BLaER1 (cell line): ENCODE measurements at regions not wholly inside any gene's neighbourhood (a gene's known extent, or its start where the extent isn't known, plus 50 kb on each side); places are given as distances from the start of the nearest gene placed in this dataset.
"Not testable (repeated sequence)": the region's sequence is repeated elsewhere in the genome, so short reads cannot be mapped to it uniquely, and the experiment has no call there.

ENCODE experiments used
- H3K27ac ChIP-seq: shearing (Covaris generic); formaldehyde crosslinking; 2 replicates; pipeline ENCODE4 v1.8.1; 2022
- H3K27me3 ChIP-seq: shearing (Covaris generic); formaldehyde crosslinking; 2 replicates; pipeline ENCODE4 v1.8.1; 2022
- H3K36me3 ChIP-seq: shearing (Covaris generic); formaldehyde crosslinking; 2 replicates; pipeline ENCODE4 v1.8.1; 2022
- H3K4me1 ChIP-seq: shearing (Covaris generic); formaldehyde crosslinking; 2 replicates; pipeline ENCODE4 v1.8.1; 2022
- H3K4me2 ChIP-seq: shearing (Covaris generic); formaldehyde crosslinking; 2 replicates; pipeline ENCODE4 v1.8.1; 2022
- H3K4me3 ChIP-seq: shearing (Covaris generic); formaldehyde crosslinking; 2 replicates; pipeline ENCODE4 v1.8.1; 2022
- H3K9ac ChIP-seq: shearing (Covaris generic); formaldehyde crosslinking; 2 replicates; pipeline ENCODE4 v1.8.1; 2022
- H3K9me3 ChIP-seq: shearing (Covaris generic); formaldehyde crosslinking; 2 replicates; pipeline ENCODE4 v1.8.1; 2022
- H4K20me1 ChIP-seq: shearing (Covaris generic); formaldehyde crosslinking; 2 replicates; pipeline ENCODE4 v1.8.1; 2022
- Cebpa-rat ChIP-seq: shearing (Covaris generic); IDR thresholded peaks from 2 replicates; pipeline ENCODE4 v1.8.1; 2022

DNA sequence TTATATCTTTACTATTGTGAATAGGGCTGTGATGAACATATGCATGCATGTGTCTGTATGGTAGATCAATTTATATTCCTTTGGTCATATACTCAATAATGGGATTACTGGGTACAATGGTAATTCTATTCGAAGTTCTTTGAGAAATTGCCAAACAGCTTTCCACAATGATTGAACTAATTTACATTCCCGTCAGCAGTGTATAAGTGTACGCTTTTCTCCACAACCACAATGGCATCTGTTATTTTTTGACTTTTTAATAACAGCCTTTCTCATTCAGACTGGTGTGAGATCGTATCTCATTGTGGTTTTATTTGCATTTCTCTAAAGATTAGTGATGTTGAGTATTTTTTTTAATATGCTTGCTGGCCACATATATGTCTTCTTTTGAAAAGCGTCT lies 439.4 kb upstream of the KLHL4 start:
- H3K9me3 ChIP-seq: no peaks in the 10 kb centered on the region
- H3K4me1 ChIP-seq: no peaks in the 10 kb centered on the region
- H3K36me3 ChIP-seq: no peaks in the 10 kb centered on the region
- H3K27me3 ChIP-seq: peaks cover 25% of the 10 kb centered on the region
- no peak overlapping the region for H3K27ac ChIP-seq
- no peak overlapping the region for H3K4me2 ChIP-seq
- TF ChIP-seq Cebpa-rat: no peak
- no peak overlapping the region for H3K4me3 ChIP-seq
- no peaks in the 10 kb centered on the region for H4K20me1 ChIP-seq
- H3K9ac ChIP-seq: no peak overlapping the region

DNA sequence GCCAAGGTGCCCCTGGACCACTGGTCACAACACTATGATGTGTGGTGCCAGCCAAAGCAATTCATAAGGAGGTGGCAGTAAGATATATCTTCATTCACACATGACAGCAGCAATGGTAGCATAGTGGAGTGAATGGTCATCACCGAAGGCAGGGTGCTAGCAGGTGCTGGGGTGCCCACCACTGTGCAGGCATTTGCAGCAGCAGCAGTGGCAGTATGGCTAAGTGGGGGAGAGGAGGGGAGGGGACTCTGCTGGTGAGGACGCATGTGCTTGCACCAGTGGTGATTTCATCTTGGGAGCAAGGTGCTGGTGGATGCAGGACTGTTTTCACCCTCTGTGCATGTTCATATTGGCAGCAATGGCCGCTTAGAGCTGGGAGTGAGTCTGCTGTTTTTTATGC lies 419.1 kb upstream of the KLHL4 start:
- H3K9ac ChIP-seq: no peak overlapping the region
- H3K36me3 ChIP-seq: no peaks in the 10 kb centered on the region
- H3K27ac ChIP-seq: no peak overlapping the region
- H3K9me3 ChIP-seq: no peaks in the 10 kb centered on the region; the same call in 1 of the 2 replicates
- no peak overlapping the region for H3K4me2 ChIP-seq
- peaks cover 76% of the 10 kb centered on the region for H3K27me3 ChIP-seq
- no peak for TF ChIP-seq Cebpa-rat
- H4K20me1 ChIP-seq: no peaks in the 10 kb centered on the region
- H3K4me3 ChIP-seq: no peak overlapping the region
- H3K4me1 ChIP-seq: 0 out of 2 replicates have a peak, but pooled peaks cover 4% of the 10 kb centered on the region

DNA sequence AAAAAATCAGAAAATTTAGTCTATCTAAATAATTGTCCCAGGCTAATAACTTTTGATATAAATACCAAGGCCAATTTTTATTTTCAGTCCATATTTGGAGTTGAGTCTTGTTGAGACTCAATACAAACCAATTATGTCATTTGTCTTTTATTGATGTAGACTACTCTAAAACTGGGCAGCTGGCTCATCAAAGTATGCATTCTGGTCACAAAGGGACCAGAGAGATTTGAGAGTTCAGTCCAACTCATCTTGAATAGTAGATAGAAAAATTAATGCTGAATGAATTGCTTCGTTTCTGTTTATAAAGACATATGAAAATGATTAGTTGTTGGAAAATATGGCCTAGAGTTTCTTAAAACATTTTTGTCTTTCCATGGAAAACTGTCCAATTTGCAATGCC lies 412.5 kb upstream of the KLHL4 start:
- no peak overlapping the region for H3K9ac ChIP-seq
- no peaks in the 10 kb centered on the region for H4K20me1 ChIP-seq
- no peaks in the 10 kb centered on the region for H3K36me3 ChIP-seq
- H3K4me3 ChIP-seq: no peak overlapping the region
- peaks cover 52% of the 10 kb centered on the region for H3K27me3 ChIP-seq
- no peak overlapping the region for H3K4me2 ChIP-seq
- TF ChIP-seq Cebpa-rat: no peak
- H3K9me3 ChIP-seq: 0 out of 2 replicates have a peak, but pooled peaks cover 6% of the 10 kb centered on the region
- H3K4me1 ChIP-seq: 0 out of 2 replicates have a peak, but pooled peaks cover 4% of the 10 kb centered on the region
- H3K27ac ChIP-seq: no peak overlapping the region

DNA sequence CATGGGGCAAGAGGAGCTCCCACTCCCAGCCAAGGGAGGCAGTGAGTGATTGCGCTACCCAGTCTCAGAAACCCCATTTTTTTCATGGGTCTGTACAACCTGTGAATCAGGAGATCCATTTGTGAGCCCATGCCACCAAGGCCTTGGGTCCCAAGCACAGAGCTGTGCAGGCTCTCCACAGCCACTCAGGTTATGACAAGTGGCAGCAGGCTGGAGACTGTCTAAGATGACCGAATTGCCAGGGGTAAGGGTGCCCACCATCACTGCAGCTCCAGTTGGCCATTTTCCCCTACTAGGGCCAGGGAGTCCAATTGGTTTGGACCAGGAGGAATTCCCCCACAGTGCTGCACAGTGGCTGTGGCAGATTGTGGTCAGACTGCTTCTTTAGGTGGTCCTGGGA lies 407.5 kb upstream of the KLHL4 start:
- no peak overlapping the region for H3K9ac ChIP-seq
- H3K27ac ChIP-seq: no peak overlapping the region
- H3K4me1 ChIP-seq: no peaks in the 10 kb centered on the region
- H3K27me3 ChIP-seq: peaks cover 31% of the 10 kb centered on the region
- H3K4me2 ChIP-seq: no peak overlapping the region
- no peaks in the 10 kb centered on the region for H3K36me3 ChIP-seq
- 0 out of 2 replicates have a peak, but pooled peaks cover 11% of the 10 kb centered on the region for H3K9me3 ChIP-seq
- no peak for TF ChIP-seq Cebpa-rat
- no peak overlapping the region for H3K4me3 ChIP-seq
- no peaks in the 10 kb centered on the region for H4K20me1 ChIP-seq

DNA sequence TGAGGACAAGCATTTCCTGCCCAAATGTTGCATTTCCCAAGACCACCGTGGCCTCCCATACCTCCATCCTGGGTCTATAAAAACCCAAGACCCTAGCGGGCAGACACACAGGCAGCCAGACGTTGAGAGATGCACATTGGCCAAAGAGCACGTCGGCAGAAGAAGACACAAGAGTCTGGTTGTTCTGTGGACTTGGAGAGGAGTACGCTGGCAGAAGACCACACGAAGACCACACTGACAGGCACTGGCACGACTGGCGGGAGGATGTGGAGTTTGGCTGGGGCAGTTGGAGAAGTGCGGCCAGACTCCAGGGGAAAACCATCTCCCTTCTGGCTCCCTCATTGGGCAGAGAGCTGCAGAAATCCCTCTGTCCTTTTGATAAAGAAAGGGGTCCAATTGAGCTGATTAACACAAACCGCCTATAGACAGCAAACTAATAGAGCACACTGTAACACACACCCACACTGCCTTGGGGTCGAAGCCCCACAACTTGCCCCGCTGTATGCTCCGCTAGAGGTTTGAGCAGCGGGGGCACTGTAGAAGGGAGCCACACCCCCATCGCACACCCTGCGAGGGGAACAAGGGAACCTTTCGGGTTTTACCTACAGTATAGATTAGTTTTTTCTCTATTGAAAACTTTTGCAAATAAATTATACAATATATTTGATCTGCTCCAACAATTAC lies 376.7 kb upstream of the KLHL4 start:
- Histone ChIP-seq H4K20me1 (no peaks in the 10 kb centered on the region), H3K27ac (no peak overlapping the region), H3K36me3 (no peaks in the 10 kb centered on the region), H3K27me3 (peaks cover 29% of the 10 kb centered on the region), H3K4me2 (no peak overlapping the region), H3K4me1 (no peaks in the 10 kb centered on the region), H3K4me3 (no peak overlapping the region), H3K9ac (no peak overlapping the region), H3K9me3 (no peaks in the 10 kb centered on the region)
- TF ChIP-seq Cebpa-rat: no peak

DNA sequence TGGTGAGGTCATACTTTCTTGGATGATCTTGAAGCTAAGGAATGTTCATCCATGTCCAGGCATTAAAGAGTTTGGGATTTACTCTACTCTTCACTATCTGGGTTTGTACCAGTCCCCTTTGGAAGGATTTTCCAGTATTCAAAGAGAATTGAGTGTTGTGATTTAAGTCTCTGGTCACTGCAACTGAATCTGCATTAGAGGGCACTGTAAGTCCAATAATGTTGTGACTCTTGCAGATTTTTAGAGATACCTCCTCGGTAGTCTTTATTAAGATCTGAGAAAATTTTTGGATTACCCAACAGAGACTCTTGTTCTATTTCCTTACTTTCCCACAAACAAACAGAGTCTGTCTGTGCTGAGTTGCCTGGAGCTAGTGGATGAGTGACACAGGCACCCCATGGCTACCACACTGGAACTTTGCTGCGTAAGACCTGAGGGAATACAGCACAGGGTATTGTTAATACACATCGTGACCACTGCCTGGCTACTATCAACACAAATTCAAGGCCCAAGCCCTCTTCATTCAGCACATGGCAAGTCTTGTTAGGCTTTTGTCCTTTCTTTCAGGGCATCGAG lies 357.1 kb upstream of the KLHL4 start:
- Histone ChIP-seq H3K4me1 (no peaks in the 10 kb centered on the region), H3K4me3 (no peak overlapping the region), H3K9ac (no peak overlapping the region), H4K20me1 (no peaks in the 10 kb centered on the region), H3K9me3 (no peaks in the 10 kb centered on the region), H3K27me3 (peaks cover 34% of the 10 kb centered on the region), H3K36me3 (no peaks in the 10 kb centered on the region), H3K4me2 (no peak overlapping the region), H3K27ac (no peak overlapping the region)
- no peak for TF ChIP-seq Cebpa-rat

DNA sequence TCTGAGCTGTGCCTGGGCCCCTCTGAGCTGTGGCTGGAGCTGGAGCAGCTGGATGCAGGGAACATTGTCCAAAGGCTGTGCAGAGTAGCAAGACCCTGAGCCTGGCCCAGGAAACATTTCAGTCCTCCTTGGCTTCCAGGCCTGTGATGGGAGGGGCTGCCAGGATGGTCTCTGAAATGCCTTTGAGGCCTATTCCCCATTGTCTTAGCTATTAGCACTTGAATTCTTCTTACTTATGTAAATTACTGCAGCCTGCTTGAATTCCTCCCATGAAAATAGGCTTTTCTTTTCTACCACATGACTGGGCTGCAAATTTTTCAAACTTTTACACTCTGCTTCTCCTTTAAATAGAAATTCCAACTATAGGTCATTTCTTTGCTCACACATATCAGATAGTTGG lies 349.8 kb upstream of the KLHL4 start:
- H3K36me3 ChIP-seq: no peaks in the 10 kb centered on the region
- no peaks in the 10 kb centered on the region for H3K4me1 ChIP-seq
- no peak overlapping the region for H3K4me3 ChIP-seq
- H3K9me3 ChIP-seq: no peaks in the 10 kb centered on the region
- no peak overlapping the region for H3K27ac ChIP-seq
- no peaks in the 10 kb centered on the region for H4K20me1 ChIP-seq
- no peak overlapping the region for H3K9ac ChIP-seq
- no peak overlapping the region for H3K4me2 ChIP-seq
- no peak for TF ChIP-seq Cebpa-rat
- peaks cover 38% of the 10 kb centered on the region; the same call in 1 of the 2 replicates for H3K27me3 ChIP-seq

DNA sequence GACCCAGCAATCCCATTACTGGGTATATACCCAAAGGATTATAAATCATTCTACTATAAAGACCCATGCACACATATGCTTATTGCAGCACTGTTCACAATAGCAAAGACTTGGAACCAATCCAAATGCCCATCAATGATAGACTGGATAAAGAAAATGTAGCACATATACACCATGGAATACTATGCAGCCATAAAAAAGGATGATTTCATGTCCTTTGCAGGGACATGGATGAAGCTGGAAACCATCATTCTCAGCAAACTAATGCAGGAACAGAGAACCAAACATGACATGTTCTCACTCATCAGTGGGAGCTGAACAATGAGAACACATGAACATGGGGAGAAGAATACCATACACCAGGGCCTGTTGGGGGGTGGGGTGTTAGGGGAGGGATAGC lies 339.6 kb upstream of the KLHL4 start:
- H3K36me3 ChIP-seq, H4K20me1 ChIP-seq, H3K9ac ChIP-seq: not testable (repeated sequence)

More for the DNA sequence above, 339.6 kb upstream of the KLHL4 start:
- H3K4me1 ChIP-seq, H3K27ac ChIP-seq, H3K9me3 ChIP-seq, H3K4me2 ChIP-seq, H3K4me3 ChIP-seq: not testable (repeated sequence)
- peaks cover 40% of the 10 kb centered on the region for H3K27me3 ChIP-seq
